ENCODE measurements at regions not wholly inside any gene's neighbourhood (a gene's known extent, or its start where the extent isn't known, plus 50 kb on each side); places are given as distances from the start of the nearest gene placed in this dataset.

DNA sequence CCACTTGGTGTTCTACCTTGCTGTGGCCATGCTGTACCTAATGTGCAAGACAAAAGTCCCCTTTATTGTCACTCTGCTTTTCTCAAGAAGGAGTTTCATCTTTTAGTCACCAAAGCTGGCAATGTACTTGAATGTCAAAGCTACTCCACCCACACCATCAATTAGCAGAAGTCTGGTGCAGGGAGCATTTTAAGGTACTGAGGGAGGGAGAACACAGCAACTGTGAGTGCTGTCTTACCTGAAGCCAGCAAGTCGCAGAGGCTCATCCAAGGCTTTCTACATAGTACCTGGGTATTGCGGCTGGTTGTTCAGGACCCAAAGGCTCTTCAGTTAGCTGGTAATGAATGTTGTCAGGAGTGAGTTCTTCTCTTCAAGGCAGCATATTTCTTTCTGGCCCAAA lies 820.4 kb downstream of the OTOL1 start:
- ATAC-seq (no peak), DNase-seq (ENCODE audit: low spot score) (no peak)
- no peak for TF ChIP-seq MXD4 (CRISPR knock-in tag; IDR thresholded peaks at IDR 0.05; ENCODE audit: borderline replicate concordance)
- TF ChIP-seq NR2C2 (CRISPR knock-in tag; IDR thresholded peaks at IDR 0.05), result no peak
- TF ChIP-seq, protein P1, sequence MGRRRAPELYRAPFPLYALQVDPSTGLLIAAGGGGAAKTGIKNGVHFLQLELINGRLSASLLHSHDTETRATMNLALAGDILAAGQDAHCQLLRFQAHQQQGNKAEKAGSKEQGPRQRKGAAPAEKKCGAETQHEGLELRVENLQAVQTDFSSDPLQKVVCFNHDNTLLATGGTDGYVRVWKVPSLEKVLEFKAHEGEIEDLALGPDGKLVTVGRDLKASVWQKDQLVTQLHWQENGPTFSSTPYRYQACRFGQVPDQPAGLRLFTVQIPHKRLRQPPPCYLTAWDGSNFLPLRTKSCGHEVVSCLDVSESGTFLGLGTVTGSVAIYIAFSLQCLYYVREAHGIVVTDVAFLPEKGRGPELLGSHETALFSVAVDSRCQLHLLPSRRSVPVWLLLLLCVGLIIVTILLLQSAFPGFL (CRISPR knock-in tag; IDR thresholded peaks at IDR 0.05; ENCODE audit: borderline replicate concordance), result no peak
- TF ChIP-seq, protein P2, sequence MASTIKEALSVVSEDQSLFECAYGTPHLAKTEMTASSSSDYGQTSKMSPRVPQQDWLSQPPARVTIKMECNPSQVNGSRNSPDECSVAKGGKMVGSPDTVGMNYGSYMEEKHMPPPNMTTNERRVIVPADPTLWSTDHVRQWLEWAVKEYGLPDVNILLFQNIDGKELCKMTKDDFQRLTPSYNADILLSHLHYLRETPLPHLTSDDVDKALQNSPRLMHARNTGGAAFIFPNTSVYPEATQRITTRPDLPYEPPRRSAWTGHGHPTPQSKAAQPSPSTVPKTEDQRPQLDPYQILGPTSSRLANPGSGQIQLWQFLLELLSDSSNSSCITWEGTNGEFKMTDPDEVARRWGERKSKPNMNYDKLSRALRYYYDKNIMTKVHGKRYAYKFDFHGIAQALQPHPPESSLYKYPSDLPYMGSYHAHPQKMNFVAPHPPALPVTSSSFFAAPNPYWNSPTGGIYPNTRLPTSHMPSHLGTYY (CRISPR knock-in tag; IDR thresholded peaks at IDR 0.05), result no peak
- TF ChIP-seq ZNF121 (CRISPR knock-in tag; IDR thresholded peaks at IDR 0.05), result no peak
- TF ChIP-seq, protein P3, sequence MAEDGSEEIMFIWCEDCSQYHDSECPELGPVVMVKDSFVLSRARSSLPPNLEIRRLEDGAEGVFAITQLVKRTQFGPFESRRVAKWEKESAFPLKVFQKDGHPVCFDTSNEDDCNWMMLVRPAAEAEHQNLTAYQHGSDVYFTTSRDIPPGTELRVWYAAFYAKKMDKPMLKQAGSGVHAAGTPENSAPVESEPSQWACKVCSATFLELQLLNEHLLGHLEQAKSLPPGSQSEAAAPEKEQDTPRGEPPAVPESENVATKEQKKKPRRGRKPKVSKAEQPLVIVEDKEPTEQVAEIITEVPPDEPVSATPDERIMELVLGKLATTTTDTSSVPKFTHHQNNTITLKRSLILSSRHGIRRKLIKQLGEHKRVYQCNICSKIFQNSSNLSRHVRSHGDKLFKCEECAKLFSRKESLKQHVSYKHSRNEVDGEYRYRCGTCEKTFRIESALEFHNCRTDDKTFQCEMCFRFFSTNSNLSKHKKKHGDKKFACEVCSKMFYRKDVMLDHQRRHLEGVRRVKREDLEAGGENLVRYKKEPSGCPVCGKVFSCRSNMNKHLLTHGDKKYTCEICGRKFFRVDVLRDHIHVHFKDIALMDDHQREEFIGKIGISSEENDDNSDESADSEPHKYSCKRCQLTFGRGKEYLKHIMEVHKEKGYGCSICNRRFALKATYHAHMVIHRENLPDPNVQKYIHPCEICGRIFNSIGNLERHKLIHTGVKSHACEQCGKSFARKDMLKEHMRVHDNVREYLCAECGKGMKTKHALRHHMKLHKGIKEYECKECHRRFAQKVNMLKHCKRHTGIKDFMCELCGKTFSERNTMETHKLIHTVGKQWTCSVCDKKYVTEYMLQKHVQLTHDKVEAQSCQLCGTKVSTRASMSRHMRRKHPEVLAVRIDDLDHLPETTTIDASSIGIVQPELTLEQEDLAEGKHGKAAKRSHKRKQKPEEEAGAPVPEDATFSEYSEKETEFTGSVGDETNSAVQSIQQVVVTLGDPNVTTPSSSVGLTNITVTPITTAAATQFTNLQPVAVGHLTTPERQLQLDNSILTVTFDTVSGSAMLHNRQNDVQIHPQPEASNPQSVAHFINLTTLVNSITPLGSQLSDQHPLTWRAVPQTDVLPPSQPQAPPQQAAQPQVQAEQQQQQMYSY (CRISPR knock-in tag; IDR thresholded peaks at IDR 0.05), result no peak
- TF ChIP-seq, protein P4, sequence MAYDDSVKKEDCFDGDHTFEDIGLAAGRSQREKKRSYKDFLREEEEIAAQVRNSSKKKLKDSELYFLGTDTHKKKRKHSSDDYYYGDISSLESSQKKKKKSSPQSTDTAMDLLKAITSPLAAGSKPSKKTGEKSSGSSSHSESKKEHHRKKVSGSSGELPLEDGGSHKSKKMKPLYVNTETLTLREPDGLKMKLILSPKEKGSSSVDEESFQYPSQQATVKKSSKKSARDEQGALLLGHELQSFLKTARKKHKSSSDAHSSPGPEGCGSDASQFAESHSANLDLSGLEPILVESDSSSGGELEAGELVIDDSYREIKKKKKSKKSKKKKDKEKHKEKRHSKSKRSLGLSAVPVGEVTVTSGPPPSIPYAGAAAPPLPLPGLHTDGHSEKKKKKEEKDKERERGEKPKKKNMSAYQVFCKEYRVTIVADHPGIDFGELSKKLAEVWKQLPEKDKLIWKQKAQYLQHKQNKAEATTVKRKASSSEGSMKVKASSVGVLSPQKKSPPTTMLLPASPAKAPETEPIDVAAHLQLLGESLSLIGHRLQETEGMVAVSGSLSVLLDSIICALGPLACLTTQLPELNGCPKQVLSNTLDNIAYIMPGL (CRISPR knock-in tag; IDR thresholded peaks at IDR 0.05), result no peak
- no peak for TF ChIP-seq CBFB (CRISPR knock-in tag; IDR thresholded peaks at IDR 0.05; ENCODE audit: low read depth)
- TF ChIP-seq, protein P5, sequence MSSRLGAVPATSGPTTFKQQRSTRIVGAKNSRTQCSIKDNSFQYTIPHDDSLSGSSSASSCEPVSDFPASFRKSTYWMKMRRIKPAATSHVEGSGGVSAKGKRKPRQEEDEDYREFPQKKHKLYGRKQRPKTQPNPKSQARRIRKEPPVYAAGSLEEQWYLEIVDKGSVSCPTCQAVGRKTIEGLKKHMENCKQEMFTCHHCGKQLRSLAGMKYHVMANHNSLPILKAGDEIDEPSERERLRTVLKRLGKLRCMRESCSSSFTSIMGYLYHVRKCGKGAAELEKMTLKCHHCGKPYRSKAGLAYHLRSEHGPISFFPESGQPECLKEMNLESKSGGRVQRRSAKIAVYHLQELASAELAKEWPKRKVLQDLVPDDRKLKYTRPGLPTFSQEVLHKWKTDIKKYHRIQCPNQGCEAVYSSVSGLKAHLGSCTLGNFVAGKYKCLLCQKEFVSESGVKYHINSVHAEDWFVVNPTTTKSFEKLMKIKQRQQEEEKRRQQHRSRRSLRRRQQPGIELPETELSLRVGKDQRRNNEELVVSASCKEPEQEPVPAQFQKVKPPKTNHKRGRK (CRISPR knock-in tag; IDR thresholded peaks at IDR 0.05; ENCODE audit: borderline replicate concordance), result no peak
- TF ChIP-seq CREM (CRISPR knock-in tag; IDR thresholded peaks at IDR 0.05), result no peak
- TF ChIP-seq, protein P6, sequence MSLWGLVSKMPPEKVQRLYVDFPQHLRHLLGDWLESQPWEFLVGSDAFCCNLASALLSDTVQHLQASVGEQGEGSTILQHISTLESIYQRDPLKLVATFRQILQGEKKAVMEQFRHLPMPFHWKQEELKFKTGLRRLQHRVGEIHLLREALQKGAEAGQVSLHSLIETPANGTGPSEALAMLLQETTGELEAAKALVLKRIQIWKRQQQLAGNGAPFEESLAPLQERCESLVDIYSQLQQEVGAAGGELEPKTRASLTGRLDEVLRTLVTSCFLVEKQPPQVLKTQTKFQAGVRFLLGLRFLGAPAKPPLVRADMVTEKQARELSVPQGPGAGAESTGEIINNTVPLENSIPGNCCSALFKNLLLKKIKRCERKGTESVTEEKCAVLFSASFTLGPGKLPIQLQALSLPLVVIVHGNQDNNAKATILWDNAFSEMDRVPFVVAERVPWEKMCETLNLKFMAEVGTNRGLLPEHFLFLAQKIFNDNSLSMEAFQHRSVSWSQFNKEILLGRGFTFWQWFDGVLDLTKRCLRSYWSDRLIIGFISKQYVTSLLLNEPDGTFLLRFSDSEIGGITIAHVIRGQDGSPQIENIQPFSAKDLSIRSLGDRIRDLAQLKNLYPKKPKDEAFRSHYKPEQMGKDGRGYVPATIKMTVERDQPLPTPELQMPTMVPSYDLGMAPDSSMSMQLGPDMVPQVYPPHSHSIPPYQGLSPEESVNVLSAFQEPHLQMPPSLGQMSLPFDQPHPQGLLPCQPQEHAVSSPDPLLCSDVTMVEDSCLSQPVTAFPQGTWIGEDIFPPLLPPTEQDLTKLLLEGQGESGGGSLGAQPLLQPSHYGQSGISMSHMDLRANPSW (CRISPR knock-in tag; conservative IDR thresholded peaks at IDR 0.05; ENCODE audit: low read depth), result no peak
- TF ChIP-seq FOXJ3 (CRISPR knock-in tag; IDR thresholded peaks at IDR 0.05; ENCODE audit: borderline replicate concordance), result no peak
- Mint-ChIP-seq H3K4me3 (no peak overlapping the region), H3K27ac (no peak overlapping the region), H3K36me3 (peaks cover 6% of the 10 kb centered on the region), H3K9me3 (peaks cover 46% of the 10 kb centered on the region), H3K4me1 (no peaks in the 10 kb centered on the region), H3K27me3 (ENCODE audit: low read depth) (no peaks in the 10 kb centered on the region)
- ChIA-PET POLR2A (no interaction called here), CTCF (no interaction called here)

DNA sequence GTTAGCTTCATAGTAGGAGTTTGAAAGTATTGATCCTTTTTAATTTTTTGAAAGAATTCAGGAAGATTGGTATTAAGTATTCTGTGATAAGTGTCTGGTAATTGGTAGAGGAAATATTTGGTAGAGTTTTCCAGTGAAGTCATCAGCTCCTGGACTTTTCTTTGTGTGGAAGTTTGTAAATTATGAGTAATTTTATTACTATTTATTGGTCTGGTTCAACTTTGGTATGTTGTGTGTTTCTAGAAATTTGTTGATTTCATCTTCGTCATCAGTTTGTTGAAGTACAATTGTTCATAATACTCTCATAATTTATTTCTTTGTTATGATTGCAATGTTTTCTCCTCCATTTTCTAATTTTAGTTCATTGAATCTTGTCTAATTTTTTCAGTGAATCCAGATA lies 832.0 kb downstream of the OTOL1 start:
- Mint-ChIP-seq H3K4me1 (peaks cover 7% of the 10 kb centered on the region; the same call in 1 of the 2 replicates), H3K9me3 (peaks cover 29% of the 10 kb centered on the region), H3K36me3 (peaks cover 7% of the 10 kb centered on the region), H3K27me3 (ENCODE audit: low read depth) (no peaks in the 10 kb centered on the region), H3K4me3 (no peak overlapping the region), H3K27ac (no peak overlapping the region)
- POLR2A ChIA-PET, result no interaction called here
- ATAC-seq, result no peak
- DNase-seq (ENCODE audit: low spot score), result no peak
- CTCF ChIA-PET, result no interaction called here
- TF ChIP-seq GABPB1 (CRISPR knock-in tag; IDR thresholded peaks at IDR 0.05) (no peak), JAZF1 (CRISPR knock-in tag; IDR thresholded peaks at IDR 0.05) (no peak), TP53 (CRISPR knock-in tag; IDR thresholded peaks at IDR 0.05) (no peak), NFATC4 (CRISPR knock-in tag; IDR thresholded peaks at IDR 0.05) (no peak)
- TF ChIP-seq, protein P1 (CRISPR knock-in tag; IDR thresholded peaks at IDR 0.05; ENCODE audit: borderline replicate concordance), result no peak
- TF ChIP-seq, protein P4 (CRISPR knock-in tag; IDR thresholded peaks at IDR 0.05), result no peak
- TF ChIP-seq, protein P6 (CRISPR knock-in tag; conservative IDR thresholded peaks at IDR 0.05; ENCODE audit: low read depth), result no peak

Measured in WTC11 (cell line).